ENCODE measurements at regions not wholly inside any gene's neighbourhood (a gene's known extent, or its start where the extent isn't known, plus 50 kb on each side); places are given as distances from the start of the nearest gene placed in this dataset.

DNA sequence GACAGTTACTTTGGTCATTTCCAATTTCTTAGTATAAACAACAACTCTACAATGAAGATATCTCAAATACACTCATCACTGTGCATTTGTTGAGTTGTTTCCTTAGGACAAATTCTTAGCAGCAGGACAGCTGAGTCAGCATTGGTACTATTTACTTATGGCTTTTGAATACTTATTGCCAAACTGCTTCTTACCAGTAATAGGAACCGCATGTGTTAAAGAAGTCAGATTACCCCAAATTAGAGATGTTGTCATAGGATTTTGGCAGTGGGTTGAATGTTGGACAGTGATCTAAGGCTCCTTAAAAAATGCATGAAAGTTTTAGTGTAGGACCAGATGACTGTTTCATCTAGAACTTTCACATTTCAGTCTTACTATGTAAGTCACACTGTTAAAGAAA is 280.1 kb upstream of the DMRT1 start:
- TF ChIP-seq, protein P1, sequence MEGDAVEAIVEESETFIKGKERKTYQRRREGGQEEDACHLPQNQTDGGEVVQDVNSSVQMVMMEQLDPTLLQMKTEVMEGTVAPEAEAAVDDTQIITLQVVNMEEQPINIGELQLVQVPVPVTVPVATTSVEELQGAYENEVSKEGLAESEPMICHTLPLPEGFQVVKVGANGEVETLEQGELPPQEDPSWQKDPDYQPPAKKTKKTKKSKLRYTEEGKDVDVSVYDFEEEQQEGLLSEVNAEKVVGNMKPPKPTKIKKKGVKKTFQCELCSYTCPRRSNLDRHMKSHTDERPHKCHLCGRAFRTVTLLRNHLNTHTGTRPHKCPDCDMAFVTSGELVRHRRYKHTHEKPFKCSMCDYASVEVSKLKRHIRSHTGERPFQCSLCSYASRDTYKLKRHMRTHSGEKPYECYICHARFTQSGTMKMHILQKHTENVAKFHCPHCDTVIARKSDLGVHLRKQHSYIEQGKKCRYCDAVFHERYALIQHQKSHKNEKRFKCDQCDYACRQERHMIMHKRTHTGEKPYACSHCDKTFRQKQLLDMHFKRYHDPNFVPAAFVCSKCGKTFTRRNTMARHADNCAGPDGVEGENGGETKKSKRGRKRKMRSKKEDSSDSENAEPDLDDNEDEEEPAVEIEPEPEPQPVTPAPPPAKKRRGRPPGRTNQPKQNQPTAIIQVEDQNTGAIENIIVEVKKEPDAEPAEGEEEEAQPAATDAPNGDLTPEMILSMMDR (IDR thresholded peaks at IDR 0.05), result no peak
- no peak for TF ChIP-seq POLR2A (IDR thresholded peaks at IDR 0.05)
